ENCODE measurements at regions not wholly inside any gene's neighbourhood (a gene's known extent, or its start where the extent isn't known, plus 50 kb on each side); places are given as distances from the start of the nearest gene placed in this dataset.
A peak's percentile ranks its signal among the peaks of the same experiment; 100 is the strongest.

- Mint-ChIP-seq H3K9me3 (peaks cover 0 to 16% of the 10 kb centered on the region in 2 donors), H3K27ac (no peak overlapping the region), H3K4me1 (peaks cover 17% of the 10 kb centered on the region), H3K27me3 (peaks cover 8% of the 10 kb centered on the region), H3K4me3 (peak overlapping the region; percentile 46 to 71)
- no peak for DNase-seq
- ATAC-seq: no peak
Observed at GRCh38 chr4:104879854-104880253, 266.8 kb upstream of the TET2 start.

GRCh38 chr4:104881136-104881886 lies 265.4 kb upstream of the TET2 start:
- no peak for DNase-seq
- Mint-ChIP-seq H3K4me1 (peaks cover 17% of the 10 kb centered on the region), H3K4me3 (no peak overlapping the region), H3K9me3 (peaks cover 0 to 3% of the 10 kb centered on the region in 2 donors), H3K27ac (peak overlapping the region in 1 of 2 donors; percentile 10), H3K27me3 (peaks cover 8% of the 10 kb centered on the region)
- ATAC-seq: no peak

- H3K27ac Mint-ChIP-seq: no peak overlapping the region
- no peak overlapping the region for H3K4me3 Mint-ChIP-seq
- H3K27me3 Mint-ChIP-seq: no peaks in the 10 kb centered on the region
- peaks cover 16% of the 10 kb centered on the region for H3K4me1 Mint-ChIP-seq
- DNase-seq: no peak
- peaks cover 6% of the 10 kb centered on the region in 2 donors for H3K9me3 Mint-ChIP-seq
- ATAC-seq: no peak
Observed at GRCh38 chr4:104890598-104891275, 255.9 kb upstream of the TET2 start.

- peak; percentile 94 for ATAC-seq
- peak in 1 of 2 donors; percentile 27 for DNase-seq
- Mint-ChIP-seq H3K9me3 (peaks cover 14 to 16% of the 10 kb centered on the region in 2 donors), H3K27ac (peak overlapping the region in 1 of 2 donors; percentile 57), H3K27me3 (no peaks in the 10 kb centered on the region), H3K4me1 (peaks cover 26% of the 10 kb centered on the region), H3K4me3 (peak overlapping the region in 1 of 2 donors; percentile 44)
Observed at GRCh38 chr4:104896660-104897645, 249.7 kb upstream of the TET2 start.

- Mint-ChIP-seq H3K4me3 (no peak overlapping the region), H3K4me1 (peaks cover 29% of the 10 kb centered on the region), H3K27ac (no peak overlapping the region), H3K27me3 (no peaks in the 10 kb centered on the region), H3K9me3 (peaks cover 10 to 16% of the 10 kb centered on the region in 2 donors)
- no peak for ATAC-seq
- no peak for DNase-seq
Observed at GRCh38 chr4:104899863-104900262, 246.8 kb upstream of the TET2 start.

- peaks cover 20% of the 10 kb centered on the region for H3K4me1 Mint-ChIP-seq
- ATAC-seq: no peak
- no peak overlapping the region for H3K4me3 Mint-ChIP-seq
- no peaks in the 10 kb centered on the region for H3K27me3 Mint-ChIP-seq
- peaks cover 10 to 16% of the 10 kb centered on the region in 2 donors for H3K9me3 Mint-ChIP-seq
- DNase-seq: no peak
- H3K27ac Mint-ChIP-seq: no peak overlapping the region
Observed at GRCh38 chr4:104901438-104901837, 245.2 kb upstream of the TET2 start.

GRCh38 chr4:104901961-104902605 lies 244.6 kb upstream of the TET2 start:
- H3K4me1 Mint-ChIP-seq: peaks cover 15% of the 10 kb centered on the region
- no peak overlapping the region for H3K4me3 Mint-ChIP-seq
- H3K27me3 Mint-ChIP-seq: no peaks in the 10 kb centered on the region
- peaks cover 10 to 16% of the 10 kb centered on the region in 2 donors for H3K9me3 Mint-ChIP-seq
- no peak for ATAC-seq
- peak overlapping the region in 1 of 2 donors; percentile 34 for H3K27ac Mint-ChIP-seq
- DNase-seq: no peak

GRCh38 chr4:104905065-104905464 lies 241.6 kb upstream of the TET2 start:
- DNase-seq (no peak), ATAC-seq (no peak)
- Mint-ChIP-seq H3K27ac (peak overlapping the region in 1 of 2 donors; percentile 10), H3K4me3 (no peak overlapping the region), H3K9me3 (no peaks in the 10 kb centered on the region), H3K4me1 (peaks cover 10% of the 10 kb centered on the region), H3K27me3 (no peaks in the 10 kb centered on the region)

- Mint-ChIP-seq H3K9me3 (no peaks in the 10 kb centered on the region), H3K4me1 (peaks cover 10% of the 10 kb centered on the region), H3K27me3 (no peaks in the 10 kb centered on the region), H3K4me3 (no peak overlapping the region), H3K27ac (peak overlapping the region in 1 of 2 donors; percentile 63)
- ATAC-seq (no peak), DNase-seq (no peak)
Observed at GRCh38 chr4:104905546-104905945, 241.1 kb upstream of the TET2 start.

GRCh38 chr4:104906276-104906675 lies 240.4 kb upstream of the TET2 start:
- Mint-ChIP-seq H3K27ac (no peak overlapping the region), H3K4me1 (peaks cover 10% of the 10 kb centered on the region), H3K9me3 (peaks cover 0 to 4% of the 10 kb centered on the region in 2 donors), H3K27me3 (peaks cover 3% of the 10 kb centered on the region), H3K4me3 (no peak overlapping the region)
- no peak for DNase-seq
- no peak for ATAC-seq

- Mint-ChIP-seq H3K4me3 (no peak overlapping the region), H3K4me1 (peaks cover 2% of the 10 kb centered on the region), H3K27me3 (peaks cover 7% of the 10 kb centered on the region), H3K27ac (no peak overlapping the region), H3K9me3 (peaks cover 6 to 9% of the 10 kb centered on the region in 2 donors)
- ATAC-seq (no peak), DNase-seq (no peak)
Observed at GRCh38 chr4:104907074-104907649, 239.5 kb upstream of the TET2 start.

- Mint-ChIP-seq H3K27me3 (peaks cover 7% of the 10 kb centered on the region), H3K27ac (no peak overlapping the region), H3K4me1 (no peaks in the 10 kb centered on the region), H3K9me3 (peaks cover 9 to 10% of the 10 kb centered on the region in 2 donors), H3K4me3 (no peak overlapping the region)
- no peak for DNase-seq
- ATAC-seq: no peak
Observed at GRCh38 chr4:104907991-104908390, 238.7 kb upstream of the TET2 start.

GRCh38 chr4:104909376-104909775 lies 237.3 kb upstream of the TET2 start:
- H3K27me3 Mint-ChIP-seq: peaks cover 7% of the 10 kb centered on the region
- H3K27ac Mint-ChIP-seq: no peak overlapping the region
- peaks cover 9 to 10% of the 10 kb centered on the region in 2 donors for H3K9me3 Mint-ChIP-seq
- DNase-seq (no peak), ATAC-seq (no peak)
- H3K4me3 Mint-ChIP-seq: no peak overlapping the region
- H3K4me1 Mint-ChIP-seq: no peaks in the 10 kb centered on the region

GRCh38 chr4:104912518-104912917 lies 234.2 kb upstream of the TET2 start:
- peak overlapping the region in 1 of 2 donors; percentile 86 for H3K27ac Mint-ChIP-seq
- ATAC-seq (no peak), DNase-seq (no peak)
- peaks cover 7% of the 10 kb centered on the region for H3K27me3 Mint-ChIP-seq
- H3K9me3 Mint-ChIP-seq: peaks cover 9 to 10% of the 10 kb centered on the region in 2 donors
- H3K4me3 Mint-ChIP-seq: no peak overlapping the region
- no peaks in the 10 kb centered on the region for H3K4me1 Mint-ChIP-seq
